ENCODE measurements at regions not wholly inside any gene's neighbourhood (a gene's known extent, or its start where the extent isn't known, plus 50 kb on each side); places are given as distances from the start of the nearest gene placed in this dataset.
"Not testable (repeated sequence)": the region's sequence is repeated elsewhere in the genome, so short reads cannot be mapped to it uniquely, and the experiment has no call there.

DNA sequence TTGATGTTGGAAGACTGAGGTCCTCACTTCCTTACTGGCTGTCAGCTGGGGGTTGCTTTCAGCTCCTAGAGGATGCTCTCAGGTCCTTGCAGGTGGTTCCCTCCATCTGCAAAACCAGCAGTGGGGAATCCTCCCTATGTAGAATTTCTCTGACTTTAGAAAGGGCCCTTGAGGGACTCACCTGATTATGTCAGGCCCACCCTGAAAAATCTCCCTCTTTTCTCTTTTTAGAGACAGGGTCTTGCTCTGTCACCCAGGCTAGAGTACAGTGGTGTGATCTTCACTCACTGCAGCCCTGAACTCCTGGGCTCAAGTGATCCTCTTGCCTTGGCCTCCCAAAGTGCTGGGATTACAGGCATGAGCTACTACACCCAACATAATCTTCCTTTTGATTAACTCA is 102.9 kb upstream of the MCHR2 start:
- no peaks in the 10 kb centered on the region for H3K4me1 Mint-ChIP-seq
- no peak overlapping the region for H3K4me3 Mint-ChIP-seq
- peaks cover 3% of the 10 kb centered on the region for H3K27me3 Mint-ChIP-seq
- H3K27ac Mint-ChIP-seq = no peak overlapping the region
- no peaks in the 10 kb centered on the region for H3K9me3 Mint-ChIP-seq
- no peaks in the 10 kb centered on the region for H3K36me3 Mint-ChIP-seq

DNA sequence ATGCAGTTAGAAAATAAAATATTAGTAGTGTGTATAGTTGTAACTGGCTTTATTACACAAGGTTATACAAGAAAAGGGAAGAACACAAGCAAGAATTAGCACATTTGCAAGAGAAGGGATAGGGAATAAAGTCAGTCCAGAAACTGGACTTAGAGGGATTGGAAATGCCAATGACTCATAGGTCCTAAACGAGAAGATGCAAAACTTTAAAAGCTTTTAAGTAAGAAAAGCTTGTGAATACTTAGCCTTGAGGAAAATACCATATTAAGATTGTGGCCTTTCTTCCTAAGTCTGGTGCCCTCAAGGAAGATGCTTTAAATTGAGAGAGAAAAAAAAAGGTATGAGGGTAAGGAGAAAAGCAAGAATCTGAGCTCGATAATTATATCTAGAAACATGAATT is 102.3 kb upstream of the MCHR2 start:
- Mint-ChIP-seq H3K27me3 (peaks cover 3% of the 10 kb centered on the region), H3K36me3 (no peaks in the 10 kb centered on the region), H3K27ac (no peak overlapping the region), H3K9me3 (no peaks in the 10 kb centered on the region), H3K4me3 (no peak overlapping the region), H3K4me1 (no peaks in the 10 kb centered on the region)

DNA sequence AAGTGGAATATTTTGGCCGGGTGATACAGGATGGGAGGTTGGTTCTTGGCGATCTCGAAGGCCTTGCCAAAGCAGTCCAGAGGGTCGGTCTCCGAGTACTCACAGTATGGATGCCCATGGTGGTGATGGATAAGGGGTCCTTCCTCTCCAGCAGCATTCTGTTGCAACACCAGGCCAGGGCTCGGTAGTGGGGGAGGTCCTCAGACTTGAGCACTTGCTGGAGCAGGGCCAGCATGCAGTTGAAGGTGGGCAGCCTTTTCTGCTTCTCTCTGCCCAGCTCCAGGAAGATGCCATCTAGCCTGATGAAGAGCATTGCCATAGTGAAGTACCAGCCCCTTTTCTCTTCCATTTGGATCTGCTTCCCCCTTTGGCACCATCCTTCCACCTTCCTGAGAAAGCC is 99.4 kb upstream of the MCHR2 start:
- Mint-ChIP-seq H3K27me3 (no peaks in the 10 kb centered on the region), H3K36me3 (no peaks in the 10 kb centered on the region), H3K4me3 (no peak overlapping the region), H3K4me1 (no peaks in the 10 kb centered on the region), H3K27ac (no peak overlapping the region), H3K9me3 (no peaks in the 10 kb centered on the region)

DNA sequence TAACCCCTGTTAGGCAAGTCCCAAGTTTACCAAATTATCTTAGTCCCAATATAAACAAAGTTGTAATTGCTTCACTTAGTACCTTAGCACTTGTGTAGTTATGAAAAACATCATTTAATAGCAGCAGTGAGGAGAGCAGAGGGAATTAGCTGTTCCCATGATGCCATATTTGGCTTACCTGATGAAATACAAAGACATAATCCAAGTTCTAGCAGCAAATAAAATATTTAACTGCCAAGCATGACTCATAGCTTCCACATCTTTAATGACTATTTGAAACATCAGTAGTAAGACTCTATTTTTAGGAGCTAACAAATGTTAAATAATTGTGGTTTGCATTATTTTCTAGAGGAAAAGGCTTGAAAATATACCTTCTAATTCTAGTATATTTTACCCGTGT is 94.0 kb upstream of the MCHR2 start:
- Mint-ChIP-seq H3K9me3 (no peaks in the 10 kb centered on the region), H3K36me3 (no peaks in the 10 kb centered on the region), H3K27me3 (no peaks in the 10 kb centered on the region), H3K4me3 (no peak overlapping the region), H3K27ac (no peak overlapping the region), H3K4me1 (no peaks in the 10 kb centered on the region)

DNA sequence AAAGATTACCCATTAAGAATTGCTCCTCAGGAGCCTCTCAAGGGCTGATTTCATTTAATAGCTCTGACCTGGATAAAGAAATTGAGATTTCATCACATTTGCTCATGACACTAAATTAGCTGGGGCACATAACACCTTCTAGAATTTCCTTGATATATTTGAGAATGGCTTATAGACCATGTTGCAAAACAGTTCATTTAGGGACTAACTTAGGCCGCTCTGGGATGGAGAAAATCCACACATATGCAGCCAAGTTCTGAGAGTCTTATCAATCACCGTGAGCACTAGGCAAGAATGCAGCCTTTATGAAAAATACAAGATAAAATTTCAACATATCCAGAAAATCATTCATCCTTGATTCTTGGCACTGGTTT is 91.0 kb upstream of the MCHR2 start:
- H3K36me3 Mint-ChIP-seq = no peaks in the 10 kb centered on the region
- H3K27ac Mint-ChIP-seq = no peak overlapping the region
- no peaks in the 10 kb centered on the region for H3K4me1 Mint-ChIP-seq
- H3K9me3 Mint-ChIP-seq = no peaks in the 10 kb centered on the region
- H3K27me3 Mint-ChIP-seq = no peaks in the 10 kb centered on the region
- H3K4me3 Mint-ChIP-seq = no peak overlapping the region

DNA sequence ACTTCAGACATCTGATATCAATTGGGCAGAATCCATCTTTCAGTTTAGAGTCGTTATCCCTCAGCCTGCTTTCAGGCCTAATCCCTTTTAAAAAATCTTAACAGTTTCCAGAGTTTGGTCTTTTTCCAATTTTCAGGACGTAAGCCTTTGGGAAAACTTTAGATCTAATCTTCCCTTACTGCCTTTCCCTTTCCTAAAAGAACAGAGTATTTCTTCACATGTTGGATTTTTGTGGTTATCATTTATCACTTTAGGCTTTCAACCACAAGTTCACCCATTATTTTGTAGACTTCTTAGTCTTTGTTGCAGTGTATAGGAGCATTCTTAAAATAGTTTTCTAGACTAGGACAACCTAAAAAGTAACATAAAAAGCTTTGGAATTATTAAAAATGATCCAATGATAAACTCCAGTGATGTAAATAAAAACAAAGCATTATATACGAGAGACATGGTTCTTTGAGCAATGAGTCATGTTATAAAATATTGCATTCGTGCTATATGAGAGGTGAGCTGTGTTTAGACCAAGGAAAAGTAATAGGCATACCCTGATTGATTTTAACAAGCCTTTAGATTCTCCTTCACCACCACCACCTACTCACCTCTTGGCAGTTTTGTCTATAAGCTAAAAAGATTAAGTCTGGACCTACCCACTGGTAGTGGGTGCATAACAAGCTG is 90.4 kb upstream of the MCHR2 start:
- no peaks in the 10 kb centered on the region for H3K36me3 Mint-ChIP-seq
- no peaks in the 10 kb centered on the region for H3K4me1 Mint-ChIP-seq
- no peaks in the 10 kb centered on the region for H3K9me3 Mint-ChIP-seq
- H3K27me3 Mint-ChIP-seq = no peaks in the 10 kb centered on the region
- H3K4me3 Mint-ChIP-seq = no peak overlapping the region
- no peak overlapping the region for H3K27ac Mint-ChIP-seq

DNA sequence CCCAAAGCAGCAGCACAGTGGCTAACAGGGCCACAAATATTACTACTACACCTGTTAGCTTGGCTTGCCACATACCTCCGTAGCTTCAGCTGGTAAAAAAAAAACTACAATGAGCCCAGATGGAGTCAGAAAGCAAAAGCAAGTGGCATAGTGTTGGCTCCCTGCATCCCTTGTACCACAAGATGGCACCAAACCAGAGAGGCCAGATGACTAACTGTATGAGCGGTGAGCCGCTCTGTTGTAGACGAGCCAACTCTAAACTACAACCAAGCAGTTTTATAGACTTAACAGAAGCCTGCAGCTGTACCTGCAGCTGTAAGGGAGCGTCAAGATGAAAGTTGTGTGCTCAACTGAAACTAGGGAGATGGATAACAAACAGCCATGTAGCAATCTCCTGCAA is 84.5 kb upstream of the MCHR2 start:
- H3K36me3 Mint-ChIP-seq = no peaks in the 10 kb centered on the region
- peaks cover 5% of the 10 kb centered on the region for H3K9me3 Mint-ChIP-seq
- peaks cover 3% of the 10 kb centered on the region for H3K27me3 Mint-ChIP-seq
- no peak overlapping the region for H3K4me3 Mint-ChIP-seq
- no peak overlapping the region for H3K27ac Mint-ChIP-seq
- no peaks in the 10 kb centered on the region for H3K4me1 Mint-ChIP-seq

DNA sequence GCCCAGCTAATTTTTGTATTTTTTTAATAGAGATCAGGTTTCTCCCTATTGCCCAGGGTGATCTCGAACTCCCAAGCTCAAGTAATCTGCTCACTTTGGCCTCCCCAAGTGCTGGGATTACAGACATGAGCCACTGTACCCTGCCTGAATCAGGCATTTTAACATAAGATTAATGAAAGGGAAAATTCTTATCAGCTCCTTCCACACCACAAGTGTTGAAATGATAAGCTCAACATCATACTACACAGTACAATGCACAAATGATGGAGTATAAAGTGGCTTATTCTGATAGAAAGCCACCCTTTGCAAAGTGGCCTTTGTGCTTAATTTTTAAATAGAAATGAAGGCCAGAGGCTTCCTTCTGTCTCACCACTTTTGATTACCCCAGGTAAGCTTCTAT is 71.3 kb upstream of the MCHR2 start:
- Mint-ChIP-seq H3K27ac (no peak overlapping the region), H3K36me3 (no peaks in the 10 kb centered on the region), H3K4me1 (no peaks in the 10 kb centered on the region), H3K9me3 (peaks cover 17% of the 10 kb centered on the region), H3K4me3 (no peak overlapping the region), H3K27me3 (peaks cover 1% of the 10 kb centered on the region)

DNA sequence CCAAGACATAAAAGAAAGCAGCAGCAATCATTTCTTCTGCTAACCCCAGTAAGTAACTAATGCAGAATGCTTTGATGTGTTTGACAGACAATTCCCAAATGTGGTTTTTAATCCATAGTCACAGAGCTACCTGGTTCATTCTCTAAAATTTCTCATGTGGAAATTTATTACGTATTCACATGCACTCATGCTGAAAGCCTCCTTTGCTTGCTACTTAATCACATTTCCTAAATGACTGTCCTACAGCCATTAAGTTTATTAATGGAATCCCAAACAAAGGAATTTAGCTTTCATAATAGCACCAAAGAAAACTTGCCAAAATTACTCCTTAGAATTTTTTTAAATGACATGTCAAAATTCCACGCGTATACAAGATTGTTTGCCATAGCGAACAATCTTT is 68.6 kb upstream of the MCHR2 start:
- Mint-ChIP-seq H3K4me1 (no peaks in the 10 kb centered on the region), H3K9me3 (peaks cover 7% of the 10 kb centered on the region), H3K36me3 (no peaks in the 10 kb centered on the region), H3K4me3 (no peak overlapping the region), H3K27ac (no peak overlapping the region), H3K27me3 (peaks cover 3% of the 10 kb centered on the region)

DNA sequence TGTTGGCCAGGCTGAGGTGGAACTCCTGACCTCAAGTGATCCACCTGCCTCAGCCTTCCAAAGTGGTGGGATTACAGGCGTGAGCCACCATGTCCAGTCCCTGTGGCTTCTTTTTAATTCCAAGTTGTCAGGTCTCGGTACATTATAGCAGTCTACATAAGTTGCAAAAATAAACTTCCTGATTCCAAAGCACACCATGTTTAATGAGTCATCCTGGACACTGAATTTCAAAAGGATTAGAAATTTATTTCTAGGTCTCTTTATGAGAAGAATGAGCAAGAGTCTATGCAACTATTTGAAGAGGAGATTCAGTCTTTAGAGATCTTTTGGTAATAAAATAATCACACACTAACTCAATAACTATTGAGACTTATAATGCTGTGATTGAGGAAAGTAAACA is 63.9 kb upstream of the MCHR2 start:
- no peak overlapping the region for H3K27ac Mint-ChIP-seq
- H3K9me3 Mint-ChIP-seq = peaks cover 10% of the 10 kb centered on the region
- peaks cover 2% of the 10 kb centered on the region for H3K27me3 Mint-ChIP-seq
- H3K4me1 Mint-ChIP-seq = no peaks in the 10 kb centered on the region
- no peaks in the 10 kb centered on the region for H3K36me3 Mint-ChIP-seq
- H3K4me3 Mint-ChIP-seq = no peak overlapping the region

DNA sequence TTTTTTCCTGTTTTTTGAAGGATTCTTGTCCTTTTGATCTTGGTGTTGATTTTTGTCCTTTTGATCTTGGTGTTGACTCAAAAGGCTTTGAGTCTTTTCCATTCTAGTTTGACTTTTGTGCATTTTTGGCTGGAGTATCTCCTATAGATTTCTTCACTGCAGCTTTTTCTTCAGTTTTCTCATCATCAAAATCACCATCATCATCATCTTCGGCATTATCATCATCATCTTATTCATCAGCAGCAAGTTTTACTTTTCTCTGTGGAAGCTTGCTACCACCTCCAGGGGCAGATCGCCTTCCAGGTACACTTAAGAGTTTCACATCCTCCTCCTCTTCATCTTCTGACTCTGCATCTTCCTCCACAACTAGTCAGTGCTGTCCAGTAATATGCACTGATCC is 56.5 kb upstream of the MCHR2 start:
- no peaks in the 10 kb centered on the region for H3K27me3 Mint-ChIP-seq

DNA sequence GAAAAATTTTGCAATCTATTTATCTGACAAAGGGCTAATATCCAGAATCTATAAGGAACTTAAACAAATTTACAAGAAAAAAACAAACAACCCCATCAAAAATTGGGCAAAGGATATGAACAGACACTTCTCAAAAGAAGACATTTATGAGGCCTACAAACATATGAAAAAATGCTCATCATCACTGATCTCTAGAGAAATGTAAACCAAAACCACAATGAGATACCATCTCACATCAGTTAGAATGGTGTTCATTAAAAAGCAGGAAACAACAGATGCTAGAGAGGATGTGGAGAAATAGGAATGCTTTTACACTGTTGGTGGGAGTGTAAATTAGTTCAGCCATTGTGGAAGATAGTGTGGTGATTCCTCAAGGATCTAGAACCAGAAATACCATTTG is 49.9 kb upstream of the MCHR2 start:
- H3K27me3 Mint-ChIP-seq, H3K27ac Mint-ChIP-seq, H3K9me3 Mint-ChIP-seq, H3K36me3 Mint-ChIP-seq, H3K4me1 Mint-ChIP-seq, H3K4me3 Mint-ChIP-seq: not testable (repeated sequence)

More for the DNA sequence above, 56.5 kb upstream of the MCHR2 start:
- no peaks in the 10 kb centered on the region for H3K4me1 Mint-ChIP-seq
- no peak overlapping the region for H3K4me3 Mint-ChIP-seq
- H3K27ac Mint-ChIP-seq = no peak overlapping the region
- peaks cover 6% of the 10 kb centered on the region for H3K9me3 Mint-ChIP-seq
- H3K36me3 Mint-ChIP-seq = no peaks in the 10 kb centered on the region
